IPS DF 6.9 (cell line): ENCODE measurements at regions not wholly inside any gene's neighbourhood (a gene's known extent, or its start where the extent isn't known, plus 50 kb on each side); places are given as distances from the start of the nearest gene placed in this dataset.

Experiments
- DNase-seq: peaks from one replicate; pipeline ENCODE4 v3.0.0-alpha.2; 2013; ENCODE audit warnings: low read depth, low spot score
- H3K27ac ChIP-seq: one replicate; pipeline ENCODE4 v1.5.1; 2013; ENCODE audit warnings: low read length, control low read depth
- H3K27me3 ChIP-seq: 2 replicates; pipeline ENCODE4 v1.6.1; 2013; ENCODE audit warnings: mild to moderate bottlenecking, low read length; ENCODE audit not compliant: control insufficient read depth, insufficient read depth
- H3K36me3 ChIP-seq: 2 replicates; pipeline ENCODE4 v1.6.1; 2013; ENCODE audit warnings: low read length; ENCODE audit not compliant: control insufficient read depth, insufficient read depth
- H3K4me1 ChIP-seq: 2 replicates; pipeline ENCODE4 v1.6.1; 2013; ENCODE audit warnings: low read length; ENCODE audit not compliant: control insufficient read depth, insufficient read depth
- H3K4me3 ChIP-seq: 2 replicates; pipeline ENCODE4 v1.5.1; 2013; ENCODE audit warnings: mild to moderate bottlenecking, low read length
- H3K9me3 ChIP-seq: 2 replicates; pipeline ENCODE4 v1.6.1; 2013; ENCODE audit warnings: low read length, inconsistent platforms; ENCODE audit not compliant: control insufficient read depth, insufficient read depth
- WGBS: extraction: QIAGEN DNeasy Blood & Tissue Kit; methylation state at CpG from one replicate; pipeline ENCODE4 v1.1.7; 2013; ENCODE audit warnings: mixed read lengths, missing lambda C conversion rate; ENCODE audit not compliant: insufficient read length, insufficient coverage; 5-methylcytosine and 5-hydroxymethylcytosine counted together

DNA sequence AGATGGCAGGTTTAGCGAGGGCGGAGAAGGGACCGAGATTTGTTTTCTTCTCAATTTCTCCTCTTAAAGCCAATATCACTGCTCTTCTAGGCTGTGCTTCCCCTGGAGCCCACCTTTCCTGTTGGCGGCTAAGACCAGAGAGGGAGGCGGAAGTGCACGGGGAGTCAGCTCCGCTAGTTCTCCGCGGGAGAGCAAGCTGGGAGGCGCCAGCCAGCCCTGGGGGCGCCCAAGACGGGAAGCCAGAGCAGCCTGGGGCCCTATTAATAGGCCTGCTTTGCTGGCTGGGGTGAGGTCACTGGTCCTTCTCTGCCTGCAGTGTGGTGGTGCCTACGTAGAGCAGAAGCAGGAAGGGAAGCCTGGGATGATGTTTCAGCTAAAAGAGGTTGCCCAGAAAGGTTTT is 61.6 kb downstream of the LSM5 start:
- H3K4me3 ChIP-seq = peak overlapping the region; percentile 27; the same call in 1 of the 2 replicates
- DNase-seq = no peak
- H3K27ac ChIP-seq = no peak overlapping the region
- H3K27me3 ChIP-seq = peaks cover 19% of the 10 kb centered on the region
- H3K4me1 ChIP-seq = peaks cover 2% of the 10 kb centered on the region; the same call in 1 of the 2 replicates
- no peaks in the 10 kb centered on the region for H3K36me3 ChIP-seq
- H3K9me3 ChIP-seq = no peaks in the 10 kb centered on the region
- no CpG with 5 or more reads among the region's 13 CpGs for WGBS

DNA sequence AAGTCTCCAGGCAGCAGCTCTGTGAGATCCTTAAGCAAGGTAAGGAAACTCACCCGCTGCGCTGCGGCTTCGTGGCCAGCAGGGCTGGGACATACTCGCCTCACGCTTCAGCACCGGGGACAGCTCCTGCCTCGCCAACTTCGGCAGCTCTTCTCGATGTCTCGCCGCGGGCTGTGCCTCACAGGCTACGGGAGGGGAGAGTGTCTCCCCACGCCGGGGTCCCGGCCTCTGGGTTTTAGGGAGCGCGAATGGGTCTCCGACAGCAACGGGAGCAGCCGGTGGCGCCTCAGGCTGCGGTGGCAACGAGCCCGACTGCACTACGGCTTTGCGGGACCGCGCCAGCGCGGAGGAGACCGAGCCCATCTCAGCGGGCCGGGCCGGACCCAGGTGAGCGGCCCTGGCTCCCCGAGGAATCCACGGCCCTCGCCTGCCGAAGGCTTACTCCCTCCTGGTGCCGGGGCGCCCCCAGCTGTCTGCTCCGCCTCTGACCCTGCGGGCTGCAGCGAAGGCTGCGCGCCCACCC is 62.4 kb downstream of the LSM5 start:
- Histone ChIP-seq H3K36me3 (no peaks in the 10 kb centered on the region), H3K9me3 (no peaks in the 10 kb centered on the region), H3K27ac (no peak overlapping the region), H3K4me1 (peaks cover 2% of the 10 kb centered on the region; the same call in 1 of the 2 replicates), H3K4me3 (peak overlapping the region; percentile 27; the same call in 1 of the 2 replicates), H3K27me3 (peaks cover 19% of the 10 kb centered on the region)
- no CpG with 5 or more reads among the region's 48 CpGs for WGBS
- DNase-seq = peak; percentile 92

DNA sequence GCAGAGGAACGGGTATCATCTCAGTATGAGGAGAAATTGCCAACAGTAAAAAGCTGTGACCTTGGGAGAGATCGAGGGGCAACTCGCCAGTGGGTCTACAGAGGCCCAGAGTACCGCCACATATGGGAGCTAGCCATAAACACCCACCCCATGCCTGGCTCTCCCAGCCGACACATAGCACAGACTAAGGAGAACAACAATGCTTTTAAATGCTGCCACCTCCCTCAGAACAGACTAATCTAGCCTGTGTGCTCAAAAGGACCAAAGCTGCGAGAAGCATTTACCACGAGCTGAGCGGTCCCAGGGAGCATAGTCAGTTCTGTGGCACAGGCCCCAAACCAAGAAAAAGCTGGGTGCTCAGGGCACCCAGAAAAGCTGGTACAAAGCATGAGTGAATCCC is 73.3 kb downstream of the LSM5 start:
- Histone ChIP-seq H3K4me1 (no peaks in the 10 kb centered on the region; the same call in 1 of the 2 replicates), H3K9me3 (no peaks in the 10 kb centered on the region), H3K36me3 (no peaks in the 10 kb centered on the region), H3K4me3 (no peak overlapping the region), H3K27ac (no peak overlapping the region), H3K27me3 (no peaks in the 10 kb centered on the region)
- no peak for DNase-seq
- WGBS = no CpG with 5 or more reads among the region's 8 CpGs

DNA sequence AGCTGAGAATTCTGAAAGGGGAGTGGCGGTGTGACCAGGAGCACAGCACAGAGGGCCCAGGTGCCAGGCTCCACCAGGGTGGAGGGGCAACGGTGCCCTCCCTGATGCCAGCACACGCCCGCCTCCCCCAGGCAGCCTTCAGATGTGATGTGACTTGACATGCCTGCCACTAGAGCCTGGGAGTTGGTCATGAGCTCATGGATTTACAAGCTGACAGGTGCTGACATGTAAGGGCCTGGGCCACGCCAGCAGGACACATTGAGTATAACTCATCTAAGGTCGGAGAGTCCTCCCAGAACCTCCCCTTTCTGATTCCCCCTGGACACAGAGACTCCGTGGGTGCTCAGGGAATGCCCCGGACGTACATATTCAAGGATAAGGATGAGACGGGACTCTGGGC is 74.2 kb downstream of the LSM5 start:
- Histone ChIP-seq H3K27ac (no peak overlapping the region), H3K27me3 (no peaks in the 10 kb centered on the region), H3K4me1 (no peaks in the 10 kb centered on the region; the same call in 1 of the 2 replicates), H3K36me3 (no peaks in the 10 kb centered on the region), H3K9me3 (no peaks in the 10 kb centered on the region), H3K4me3 (no peak overlapping the region)
- no peak for DNase-seq
- WGBS = no CpG with 5 or more reads among the region's 10 CpGs

- Histone ChIP-seq H3K4me1 (no peaks in the 10 kb centered on the region), H3K27ac (no peak overlapping the region), H3K27me3 (no peaks in the 10 kb centered on the region), H3K4me3 (no peak overlapping the region), H3K9me3 (no peaks in the 10 kb centered on the region), H3K36me3 (no peaks in the 10 kb centered on the region)
- DNase-seq = no peak
- WGBS = no CpG with 5 or more reads among the region's 6 CpGs
These were observed 74.7 kb downstream of the LSM5 start for GRCh38 chr7:32415519-32415918.

- no CpG with 5 or more reads among the region's 4 CpGs for WGBS
- H3K4me1 ChIP-seq = no peaks in the 10 kb centered on the region
- no peak overlapping the region for H3K4me3 ChIP-seq
- H3K27me3 ChIP-seq = no peaks in the 10 kb centered on the region
- no peak for DNase-seq
- no peaks in the 10 kb centered on the region for H3K36me3 ChIP-seq
- H3K27ac ChIP-seq = no peak overlapping the region
- H3K9me3 ChIP-seq = no peaks in the 10 kb centered on the region
These were observed 77.7 kb downstream of the LSM5 start for GRCh38 chr7:32412471-32412870.

- WGBS = no CpG with 5 or more reads among the region's 2 CpGs
These were observed 79.6 kb downstream of the LSM5 start for GRCh38 chr7:32410545-32410944.

GRCh38 chr7:32406386-32406785 is 83.8 kb downstream of the LSM5 start:
- Histone ChIP-seq H3K27me3 (no peaks in the 10 kb centered on the region), H3K27ac (no peak overlapping the region), H3K9me3 (no peaks in the 10 kb centered on the region), H3K4me1 (no peaks in the 10 kb centered on the region), H3K4me3 (no peak overlapping the region), H3K36me3 (no peaks in the 10 kb centered on the region)
- DNase-seq = no peak
- no CpG with 5 or more reads among the region's 1 CpG for WGBS

More at GRCh38 chr7:32410545-32410944, 79.6 kb downstream of the LSM5 start:
- H3K9me3 ChIP-seq = no peaks in the 10 kb centered on the region
- H3K36me3 ChIP-seq = no peaks in the 10 kb centered on the region
- no peak for DNase-seq
- no peak overlapping the region for H3K4me3 ChIP-seq
- H3K4me1 ChIP-seq = no peaks in the 10 kb centered on the region
- no peaks in the 10 kb centered on the region for H3K27me3 ChIP-seq
- no peak overlapping the region for H3K27ac ChIP-seq

GRCh38 chr7:32403463-32404229 is 86.5 kb downstream of the LSM5 start:
- no CpG with 5 or more reads among the region's 11 CpGs for WGBS
- H3K9me3 ChIP-seq = no peaks in the 10 kb centered on the region

GRCh38 chr7:32400676-32401075 is 89.5 kb downstream of the LSM5 start:
- no peak overlapping the region for H3K27ac ChIP-seq
- no peaks in the 10 kb centered on the region for H3K4me1 ChIP-seq
- no peaks in the 10 kb centered on the region for H3K9me3 ChIP-seq
- no peaks in the 10 kb centered on the region for H3K27me3 ChIP-seq
- WGBS = no CpG with 5 or more reads among the region's 4 CpGs
- DNase-seq = no peak
- no peak overlapping the region for H3K4me3 ChIP-seq
- no peaks in the 10 kb centered on the region for H3K36me3 ChIP-seq

More at GRCh38 chr7:32403463-32404229, 86.5 kb downstream of the LSM5 start:
- H3K27ac ChIP-seq = no peak overlapping the region
- H3K36me3 ChIP-seq = no peaks in the 10 kb centered on the region
- H3K27me3 ChIP-seq = no peaks in the 10 kb centered on the region
- H3K4me1 ChIP-seq = no peaks in the 10 kb centered on the region
- no peak for DNase-seq
- no peak overlapping the region for H3K4me3 ChIP-seq

GRCh38 chr7:32399311-32399710 is 90.9 kb downstream of the LSM5 start:
- Histone ChIP-seq H3K36me3 (no peaks in the 10 kb centered on the region), H3K27ac (no peak overlapping the region), H3K4me3 (no peak overlapping the region), H3K4me1 (no peaks in the 10 kb centered on the region), H3K9me3 (no peaks in the 10 kb centered on the region), H3K27me3 (no peaks in the 10 kb centered on the region)
- no peak for DNase-seq
- WGBS = no CpG with 5 or more reads among the region's 3 CpGs
